ENCODE measurements at regions not wholly inside any gene's neighbourhood (a gene's known extent, or its start where the extent isn't known, plus 50 kb on each side); places are given as distances from the start of the nearest gene placed in this dataset.

DNA sequence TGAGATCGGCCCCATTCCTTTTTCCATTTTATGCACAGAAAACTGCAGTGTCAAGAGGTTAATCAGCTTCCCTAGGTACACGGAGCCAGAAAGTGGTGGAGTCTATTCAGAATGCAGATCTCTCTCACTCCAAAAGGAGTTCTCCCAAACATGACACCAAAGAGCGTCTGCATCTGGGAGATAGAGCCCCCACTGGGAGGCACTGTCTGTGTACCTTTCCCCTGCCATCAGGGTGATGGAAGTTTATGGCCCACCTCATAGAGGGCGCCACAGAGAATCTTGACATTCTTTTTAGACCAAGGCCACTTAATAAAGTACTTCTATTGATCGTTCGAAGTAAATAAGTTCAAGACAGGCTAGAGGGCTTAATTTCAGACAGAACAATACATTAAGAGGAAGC is 493.7 kb upstream of the ERCC4 start:
- RAD21 ChIA-PET (ENCODE audit: low non-redundant PET in 1 of 2, low total read pairs in 2 of 2, uncharacterized antibody in 2 of 2, unreplicated experiment in 2 of 2): no interaction called here
- intact Hi-C loops (cut with micrococcal nuclease): no loop called here
- TF ChIP-seq, protein P1, sequence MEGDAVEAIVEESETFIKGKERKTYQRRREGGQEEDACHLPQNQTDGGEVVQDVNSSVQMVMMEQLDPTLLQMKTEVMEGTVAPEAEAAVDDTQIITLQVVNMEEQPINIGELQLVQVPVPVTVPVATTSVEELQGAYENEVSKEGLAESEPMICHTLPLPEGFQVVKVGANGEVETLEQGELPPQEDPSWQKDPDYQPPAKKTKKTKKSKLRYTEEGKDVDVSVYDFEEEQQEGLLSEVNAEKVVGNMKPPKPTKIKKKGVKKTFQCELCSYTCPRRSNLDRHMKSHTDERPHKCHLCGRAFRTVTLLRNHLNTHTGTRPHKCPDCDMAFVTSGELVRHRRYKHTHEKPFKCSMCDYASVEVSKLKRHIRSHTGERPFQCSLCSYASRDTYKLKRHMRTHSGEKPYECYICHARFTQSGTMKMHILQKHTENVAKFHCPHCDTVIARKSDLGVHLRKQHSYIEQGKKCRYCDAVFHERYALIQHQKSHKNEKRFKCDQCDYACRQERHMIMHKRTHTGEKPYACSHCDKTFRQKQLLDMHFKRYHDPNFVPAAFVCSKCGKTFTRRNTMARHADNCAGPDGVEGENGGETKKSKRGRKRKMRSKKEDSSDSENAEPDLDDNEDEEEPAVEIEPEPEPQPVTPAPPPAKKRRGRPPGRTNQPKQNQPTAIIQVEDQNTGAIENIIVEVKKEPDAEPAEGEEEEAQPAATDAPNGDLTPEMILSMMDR (IDR thresholded peaks at IDR 0.05 in 2 of 3, conservative IDR thresholded peaks at IDR 0.05 in 1 of 3; ENCODE audit: borderline replicate concordance in 1 of 3, insufficient read depth in 1 of 3, low read depth in 2 of 3, low read length in 2 of 3): peak in 2 of 3 experiments; percentile 31 to 43; a peak in 2 of 6 replicates
- no peak for TF ChIP-seq CEBPB (IDR thresholded peaks at IDR 0.05; ENCODE audit: low read depth)
- Histone ChIP-seq H3K9ac (ENCODE audit: low read length) (no peak overlapping the region), H3K9me2 (ENCODE audit: insufficient read depth) (no peaks in the 10 kb centered on the region), H3K4me1 (ENCODE audit: control insufficient read depth in 1 of 2, insufficient read depth in 2 of 2, low read length in 2 of 2) (no peaks in the 10 kb centered on the region), H3K79me2 (ENCODE audit: insufficient read depth, low read length) (no peaks in the 10 kb centered on the region), H3K27ac (ENCODE audit: low read depth, low read length) (no peak overlapping the region), H3K4me2 (ENCODE audit: low read length) (no peak overlapping the region), H3K27me3 (ENCODE audit: insufficient read depth, low read length) (no peaks in the 10 kb centered on the region), H3K4me3 (replicated peaks in 1 of 2; ENCODE audit: low read depth in 1 of 2, low read length in 2 of 2) (no peak overlapping the region), H2AFZ (ENCODE audit: low read depth, low read length, poor library complexity, severe bottlenecking) (no peak overlapping the region), H3K36me3 (ENCODE audit: control insufficient read depth in 1 of 2, insufficient read depth in 2 of 2, low read length in 2 of 2) (no peaks in the 10 kb centered on the region), H3K9me3 (ENCODE audit: control insufficient read depth in 1 of 2, insufficient read depth in 1 of 2, low read depth in 1 of 2, low read length in 2 of 2) (no peaks in the 10 kb centered on the region), H4K20me1 (ENCODE audit: insufficient read depth) (no peaks in the 10 kb centered on the region)
- ATAC-seq: no peak; the same call in 1 of the 2 replicates
- no peak for DNase-seq (ENCODE audit: low read depth, low spot score)
- CTCF ChIA-PET: no interaction called here
- no TSS peak for BruUV-seq (replicated peaks)
- POLR2A ChIA-PET: no interaction called here

DNA sequence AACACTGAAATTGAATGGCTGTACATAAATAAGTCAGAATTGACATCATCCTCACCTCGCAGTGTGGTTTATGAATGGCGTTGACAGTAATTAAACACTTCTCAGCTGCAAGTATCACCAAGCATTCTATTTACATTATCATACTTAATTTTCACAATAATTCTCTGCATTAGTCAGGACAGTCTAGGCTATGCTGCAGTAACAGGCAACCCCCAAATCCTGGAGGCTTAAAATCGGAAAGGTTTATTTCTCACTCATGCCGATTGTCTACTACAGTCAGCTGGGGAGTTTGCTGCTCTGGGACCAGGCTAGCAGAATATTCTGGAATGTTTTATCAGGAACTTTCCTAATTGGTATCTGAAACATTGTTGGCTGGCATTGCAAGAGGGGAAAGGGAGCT is 493.2 kb upstream of the ERCC4 start:
- no peaks in the 10 kb centered on the region for H3K36me3 ChIP-seq (ENCODE audit: control insufficient read depth in 1 of 2, insufficient read depth in 2 of 2, low read length in 2 of 2)
- RAD21 ChIA-PET (ENCODE audit: low non-redundant PET in 1 of 2, low total read pairs in 2 of 2, uncharacterized antibody in 2 of 2, unreplicated experiment in 2 of 2): no interaction called here
- H3K9me3 ChIP-seq (ENCODE audit: control insufficient read depth in 1 of 2, insufficient read depth in 1 of 2, low read depth in 1 of 2, low read length in 2 of 2): no peaks in the 10 kb centered on the region
- no peak overlapping the region for H3K27ac ChIP-seq (ENCODE audit: low read depth, low read length)
- no peak overlapping the region for H3K9ac ChIP-seq (ENCODE audit: low read length)
- H2AFZ ChIP-seq (ENCODE audit: low read depth, low read length, poor library complexity, severe bottlenecking): no peak overlapping the region
- no TSS peak for BruUV-seq (replicated peaks)
- no peak overlapping the region for H3K4me2 ChIP-seq (ENCODE audit: low read length)
- POLR2A ChIA-PET: no interaction called here
- no peak for DNase-seq (ENCODE audit: low read depth, low spot score)
- CTCF ChIA-PET: no interaction called here
- intact Hi-C loops (cut with micrococcal nuclease): no loop called here
- H3K4me1 ChIP-seq (ENCODE audit: control insufficient read depth in 1 of 2, insufficient read depth in 2 of 2, low read length in 2 of 2): no peaks in the 10 kb centered on the region
- ATAC-seq: no peak
- no peaks in the 10 kb centered on the region for H3K9me2 ChIP-seq (ENCODE audit: insufficient read depth)
- H3K4me3 ChIP-seq (replicated peaks in 1 of 2; ENCODE audit: low read depth in 1 of 2, low read length in 2 of 2): no peak overlapping the region
- H3K79me2 ChIP-seq (ENCODE audit: insufficient read depth, low read length): no peaks in the 10 kb centered on the region
- no peaks in the 10 kb centered on the region for H3K27me3 ChIP-seq (ENCODE audit: insufficient read depth, low read length)
- no peaks in the 10 kb centered on the region for H4K20me1 ChIP-seq (ENCODE audit: insufficient read depth)
- no peak for TF ChIP-seq FOSL1 (IDR thresholded peaks at IDR 0.05; ENCODE audit: low read depth)
- TF ChIP-seq POLR2AphosphoS5 (IDR thresholded peaks at IDR 0.05; ENCODE audit: low read depth, low read length): no peak
- no peak for TF ChIP-seq CEBPB (IDR thresholded peaks at IDR 0.05; ENCODE audit: low read depth)
- TF ChIP-seq JUND (IDR thresholded peaks at IDR 0.05): no peak
- no peak for TF ChIP-seq EZH2 (IDR thresholded peaks at IDR 0.05)
- no peak for TF ChIP-seq SP1 (IDR thresholded peaks at IDR 0.05; ENCODE audit: low read depth)
- TF ChIP-seq, protein P2, sequence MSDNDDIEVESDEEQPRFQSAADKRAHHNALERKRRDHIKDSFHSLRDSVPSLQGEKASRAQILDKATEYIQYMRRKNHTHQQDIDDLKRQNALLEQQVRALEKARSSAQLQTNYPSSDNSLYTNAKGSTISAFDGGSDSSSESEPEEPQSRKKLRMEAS (IDR thresholded peaks at IDR 0.05): no peak
- TF ChIP-seq, protein P3, sequence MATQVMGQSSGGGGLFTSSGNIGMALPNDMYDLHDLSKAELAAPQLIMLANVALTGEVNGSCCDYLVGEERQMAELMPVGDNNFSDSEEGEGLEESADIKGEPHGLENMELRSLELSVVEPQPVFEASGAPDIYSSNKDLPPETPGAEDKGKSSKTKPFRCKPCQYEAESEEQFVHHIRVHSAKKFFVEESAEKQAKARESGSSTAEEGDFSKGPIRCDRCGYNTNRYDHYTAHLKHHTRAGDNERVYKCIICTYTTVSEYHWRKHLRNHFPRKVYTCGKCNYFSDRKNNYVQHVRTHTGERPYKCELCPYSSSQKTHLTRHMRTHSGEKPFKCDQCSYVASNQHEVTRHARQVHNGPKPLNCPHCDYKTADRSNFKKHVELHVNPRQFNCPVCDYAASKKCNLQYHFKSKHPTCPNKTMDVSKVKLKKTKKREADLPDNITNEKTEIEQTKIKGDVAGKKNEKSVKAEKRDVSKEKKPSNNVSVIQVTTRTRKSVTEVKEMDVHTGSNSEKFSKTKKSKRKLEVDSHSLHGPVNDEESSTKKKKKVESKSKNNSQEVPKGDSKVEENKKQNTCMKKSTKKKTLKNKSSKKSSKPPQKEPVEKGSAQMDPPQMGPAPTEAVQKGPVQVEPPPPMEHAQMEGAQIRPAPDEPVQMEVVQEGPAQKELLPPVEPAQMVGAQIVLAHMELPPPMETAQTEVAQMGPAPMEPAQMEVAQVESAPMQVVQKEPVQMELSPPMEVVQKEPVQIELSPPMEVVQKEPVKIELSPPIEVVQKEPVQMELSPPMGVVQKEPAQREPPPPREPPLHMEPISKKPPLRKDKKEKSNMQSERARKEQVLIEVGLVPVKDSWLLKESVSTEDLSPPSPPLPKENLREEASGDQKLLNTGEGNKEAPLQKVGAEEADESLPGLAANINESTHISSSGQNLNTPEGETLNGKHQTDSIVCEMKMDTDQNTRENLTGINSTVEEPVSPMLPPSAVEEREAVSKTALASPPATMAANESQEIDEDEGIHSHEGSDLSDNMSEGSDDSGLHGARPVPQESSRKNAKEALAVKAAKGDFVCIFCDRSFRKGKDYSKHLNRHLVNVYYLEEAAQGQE (IDR thresholded peaks at IDR 0.05; ENCODE audit: low read depth): no peak
- no peak for TF ChIP-seq CBX3 (IDR thresholded peaks at IDR 0.05; ENCODE audit: low read depth)
- no peak for TF ChIP-seq EZH2phosphoT487 (IDR thresholded peaks at IDR 0.05; ENCODE audit: borderline replicate concordance)
- TF ChIP-seq, protein P4, sequence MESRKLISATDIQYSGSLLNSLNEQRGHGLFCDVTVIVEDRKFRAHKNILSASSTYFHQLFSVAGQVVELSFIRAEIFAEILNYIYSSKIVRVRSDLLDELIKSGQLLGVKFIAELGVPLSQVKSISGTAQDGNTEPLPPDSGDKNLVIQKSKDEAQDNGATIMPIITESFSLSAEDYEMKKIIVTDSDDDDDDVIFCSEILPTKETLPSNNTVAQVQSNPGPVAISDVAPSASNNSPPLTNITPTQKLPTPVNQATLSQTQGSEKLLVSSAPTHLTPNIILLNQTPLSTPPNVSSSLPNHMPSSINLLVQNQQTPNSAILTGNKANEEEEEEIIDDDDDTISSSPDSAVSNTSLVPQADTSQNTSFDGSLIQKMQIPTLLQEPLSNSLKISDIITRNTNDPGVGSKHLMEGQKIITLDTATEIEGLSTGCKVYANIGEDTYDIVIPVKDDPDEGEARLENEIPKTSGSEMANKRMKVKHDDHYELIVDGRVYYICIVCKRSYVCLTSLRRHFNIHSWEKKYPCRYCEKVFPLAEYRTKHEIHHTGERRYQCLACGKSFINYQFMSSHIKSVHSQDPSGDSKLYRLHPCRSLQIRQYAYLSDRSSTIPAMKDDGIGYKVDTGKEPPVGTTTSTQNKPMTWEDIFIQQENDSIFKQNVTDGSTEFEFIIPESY (IDR thresholded peaks at IDR 0.05; ENCODE audit: extremely low read depth, insufficient replicate concordance, low read length): no peak
